ENCODE measurements at regions not wholly inside any gene's neighbourhood (a gene's known extent, or its start where the extent isn't known, plus 50 kb on each side); places are given as distances from the start of the nearest gene placed in this dataset.

- TF ChIP-seq POLR2A (IDR thresholded peaks at IDR 0.05) (no peak), CTCF (IDR thresholded peaks at IDR 0.05) (no peak)
Measured at GRCh38 chr20:56808732-56809131, 179.6 kb downstream of the TFAP2C start.
